GM23248 (cell line): ENCODE measurements at regions not wholly inside any gene's neighbourhood (a gene's known extent, or its start where the extent isn't known, plus 50 kb on each side); places are given as distances from the start of the nearest gene placed in this dataset.

Source experiments
- EZH2 ChIP-seq: fragments of 200-600 bp; sonication (generic); IDR thresholded peaks from 2 replicates; pipeline ENCODE4 v1.6.1; 2018; ENCODE audit warnings: antibody characterized with exemption, mild to moderate bottlenecking; ENCODE audit not compliant: insufficient read depth, poor library complexity, severe bottlenecking
- EZH2phosphoT487 ChIP-seq: fragments of 200-600 bp; sonication (generic); IDR thresholded peaks from 2 replicates; pipeline ENCODE4 v1.6.1; 2018; ENCODE audit warnings: antibody characterized with exemption, moderate library complexity, mild to moderate bottlenecking, low read depth; ENCODE audit not compliant: insufficient read depth

- TF ChIP-seq EZH2 (no peak), EZH2phosphoT487 (no peak)
Measured at GRCh38 chr9:80755586-80755985, 933.8 kb downstream of the TLE1 start.
